Spleen (tissue), 11 donors: ENCODE measurements at regions not wholly inside any gene's neighbourhood (a gene's known extent, or its start where the extent isn't known, plus 50 kb on each side); places are given as distances from the start of the nearest gene placed in this dataset.
A peak's percentile ranks its signal among the peaks of the same experiment; 100 is the strongest.
"Not testable (repeated sequence)": the region's sequence is repeated elsewhere in the genome, so short reads cannot be mapped to it uniquely, and the experiment has no call there.

Experiments
- DNase-seq: peaks from one replicate; pipeline ENCODE4 v3.0.0-alpha.2; 2020
- H3K27ac ChIP-seq, 8 donors: fragments of 200-600 bp; sonication (generic) in 7 of 8; 1 replicate in 4 of 8; 2 replicates in 4 of 8; pipeline versions ENCODE4 v1.5.0 to v1.8.0; 2016 to 2021; ENCODE audit warnings: inconsistent platforms in 4 of 8, mild to moderate bottlenecking in 4 of 8, moderate library complexity in 1 of 8
- H3K27me3 ChIP-seq, 7 donors: fragments of 200-600 bp; sonication (generic) in 6 of 7; replicated peaks in 1 of 7; 1 replicate in 4 of 7; 2 replicates in 3 of 7; pipeline versions ENCODE4 v1.5.0 to v1.8.0; 2016 to 2021; ENCODE audit warnings: inconsistent platforms in 3 of 7, mild to moderate bottlenecking in 1 of 7
- H3K36me3 ChIP-seq, 6 donors: fragments of 200-600 bp; sonication (generic) in 5 of 6; 1 replicate in 4 of 6; 2 replicates in 2 of 6; pipeline versions ENCODE4 v1.5.0 to v1.8.0; 2016 to 2021; ENCODE audit warnings: inconsistent platforms in 2 of 6
- H3K4me1 ChIP-seq, 6 donors: fragments of 200-600 bp; sonication (generic) in 5 of 6; 1 replicate in 3 of 6; 2 replicates in 3 of 6; pipeline versions ENCODE4 v1.5.0 to v1.8.0; 2016 to 2021; ENCODE audit warnings: inconsistent platforms in 3 of 6
- H3K4me3 ChIP-seq, 8 donors: fragments of 200-600 bp; sonication (generic) in 7 of 8; 1 replicate in 4 of 8; 2 replicates in 4 of 8; pipeline versions ENCODE4 v1.5.0 to v1.8.0; 2016 to 2021; ENCODE audit warnings: inconsistent platforms in 4 of 8, mild to moderate bottlenecking in 4 of 8, moderate library complexity in 2 of 8
- H3K9me3 ChIP-seq, 8 donors: fragments of 200-600 bp; sonication (generic) in 7 of 8; 1 replicate in 4 of 8; 2 replicates in 4 of 8; pipeline versions ENCODE4 v1.5.0 to v1.8.0; 2016 to 2021; ENCODE audit warnings: inconsistent platforms in 4 of 8
- CTCF ChIP-seq, 11 experiments: fragments of 200-600 bp in 7 of 11; fragments of 450-650 bp in 4 of 11; sonication (generic) in 4 of 11; IDR thresholded peaks in 8 of 11; conservative IDR thresholded peaks in 3 of 11; 1 replicate in 7 of 11; 2 replicates in 4 of 11; pipeline versions ENCODE4 v1.4.0 to v1.8.0; 2016 to 2021; ENCODE audit warnings: antibody characterized with exemption in 11 of 11, inconsistent platforms in 4 of 11, mild to moderate bottlenecking in 1 of 11
- POLR2A ChIP-seq, 3 donors: fragments of 450-650 bp; IDR thresholded peaks; one replicate each; pipeline ENCODE4 v1.5.1; 2017; ENCODE audit warnings: antibody characterized with exemption in 3 of 3, mild to moderate bottlenecking in 1 of 3
- POLR2AphosphoS5 ChIP-seq, 3 donors: sonication (generic); formaldehyde crosslinking; IDR thresholded peaks; one replicate each; pipeline ENCODE4 v1.5.1; 2017; ENCODE audit warnings: antibody characterized with exemption in 3 of 3
- WGBS, 5 donors: extraction: QIAGEN DNeasy Blood & Tissue Kit in 3 of 5; methylation state at CpG; one replicate each; pipeline versions ENCODE4 v1.1.5 to v1.1.7; 2013 to 2018; 5-methylcytosine and 5-hydroxymethylcytosine counted together
- intact Hi-C: fragments of 100-400 bp; cut with DNase I; formaldehyde crosslinking; loops from one replicate; pipeline ENCODE4 v1.15.0; 2023; ENCODE audit warnings: low total_unique reads
- donor health status: healthy with polysubstance abuse.
- donor health status: DM: no; HTN: no; CAD: no; lungs with moderate emphysema.
- donor health status: DM: no; HTN: no; CAD: no.
- donor health status: Bipolar disorder and iron deficiency.
- donor health status: healthy.
- donor health status: DM: no; HTN: no; CAD: no.
- donor health status: DM: yes; HTN: yes; CAD: no.

GRCh38 chr4:135917011-135917410, 1615.3 kb downstream of the PCDH18 start:
- no peak for DNase-seq
- TF ChIP-seq POLR2A (IDR thresholded peaks at IDR 0.05) (no peak), CTCF (IDR thresholded peaks at IDR 0.05 in 8 of 11, conservative IDR thresholded peaks at IDR 0.05 in 3 of 11) (no peak), POLR2AphosphoS5 (IDR thresholded peaks at IDR 0.05) (no peak)
- no peak overlapping the region for H3K27ac ChIP-seq

GRCh38 chr4:135900956-135901355, 1631.3 kb downstream of the PCDH18 start:
- DNase-seq = no peak
- H3K36me3 ChIP-seq = no peaks in the 10 kb centered on the region
- no peak overlapping the region for H3K27ac ChIP-seq

More at GRCh38 chr4:135917011-135917410, 1615.3 kb downstream of the PCDH18 start:
- H3K36me3 ChIP-seq = no peaks in the 10 kb centered on the region
- H3K4me1 ChIP-seq = no peaks in the 10 kb centered on the region
- H3K9me3 ChIP-seq = no peaks in the 10 kb centered on the region
- no peaks in the 10 kb centered on the region for H3K27me3 ChIP-seq
- H3K4me3 ChIP-seq = no peak overlapping the region
- WGBS, 5 donors = 81 to 86% (median 83%) methylated on average over 1 of the region's 1 CpG
- intact Hi-C loops = no loop called here

GRCh38 chr4:135864304-135864703, 1662.7 kb upstream of the PABPC4L start:
- H3K9me3 ChIP-seq, intact Hi-C loops, H3K4me3 ChIP-seq, H3K36me3 ChIP-seq, H3K27me3 ChIP-seq, H3K4me1 ChIP-seq, H3K27ac ChIP-seq: not testable (repeated sequence)
- DNase-seq = peak; percentile 28
- 34 to 49% (median 41%) methylated on average over 10 of the region's 10 CpGs for WGBS, 5 donors

More at GRCh38 chr4:135900956-135901355, 1631.3 kb downstream of the PCDH18 start:
- Histone ChIP-seq H3K4me3 (no peak overlapping the region), H3K9me3 (peaks cover 0 to 7% (median under 1%) of the 10 kb centered on the region in 8 donors), H3K4me1 (no peaks in the 10 kb centered on the region), H3K27me3 (no peaks in the 10 kb centered on the region)
- intact Hi-C loops = no loop called here
- TF ChIP-seq POLR2AphosphoS5 (IDR thresholded peaks at IDR 0.05) = no peak
- no peak for TF ChIP-seq CTCF (IDR thresholded peaks at IDR 0.05 in 8 of 11, conservative IDR thresholded peaks at IDR 0.05 in 3 of 11)
- no peak for TF ChIP-seq POLR2A (IDR thresholded peaks at IDR 0.05)

GRCh38 chr4:135840781-135841180, 1639.2 kb upstream of the PABPC4L start:
- no peaks in the 10 kb centered on the region for H3K27me3 ChIP-seq
- H3K4me1 ChIP-seq = no peaks in the 10 kb centered on the region
- no peak for DNase-seq
- TF ChIP-seq POLR2AphosphoS5 (IDR thresholded peaks at IDR 0.05) (no peak), CTCF (IDR thresholded peaks at IDR 0.05 in 8 of 11, conservative IDR thresholded peaks at IDR 0.05 in 3 of 11) (no peak), POLR2A (IDR thresholded peaks at IDR 0.05) (no peak)
- no peak overlapping the region for H3K27ac ChIP-seq
- H3K36me3 ChIP-seq = no peaks in the 10 kb centered on the region
- intact Hi-C loops = no loop called here
- no peak overlapping the region for H3K4me3 ChIP-seq
- H3K9me3 ChIP-seq = no peaks in the 10 kb centered on the region
- 74 to 91% (median 86%) methylated on average over 2 of the region's 2 CpGs for WGBS, 5 donors

GRCh38 chr4:135839712-135840111, 1638.1 kb upstream of the PABPC4L start:
- intact Hi-C loops = no loop called here
- H3K9me3 ChIP-seq = no peaks in the 10 kb centered on the region
- H3K4me1 ChIP-seq = no peaks in the 10 kb centered on the region
- H3K27ac ChIP-seq = no peak overlapping the region
- H3K27me3 ChIP-seq = no peaks in the 10 kb centered on the region
- DNase-seq = no peak
- no peak for TF ChIP-seq POLR2A (IDR thresholded peaks at IDR 0.05)
- TF ChIP-seq CTCF (IDR thresholded peaks at IDR 0.05 in 8 of 11, conservative IDR thresholded peaks at IDR 0.05 in 3 of 11) = no peak
- 66 to 91% (median 82%) methylated on average over 2 of the region's 2 CpGs for WGBS, 5 donors
- H3K4me3 ChIP-seq = no peak overlapping the region
- H3K36me3 ChIP-seq = no peaks in the 10 kb centered on the region
